ENCODE measurements at regions not wholly inside any gene's neighbourhood (a gene's known extent, or its start where the extent isn't known, plus 50 kb on each side); places are given as distances from the start of the nearest gene placed in this dataset.

DNA sequence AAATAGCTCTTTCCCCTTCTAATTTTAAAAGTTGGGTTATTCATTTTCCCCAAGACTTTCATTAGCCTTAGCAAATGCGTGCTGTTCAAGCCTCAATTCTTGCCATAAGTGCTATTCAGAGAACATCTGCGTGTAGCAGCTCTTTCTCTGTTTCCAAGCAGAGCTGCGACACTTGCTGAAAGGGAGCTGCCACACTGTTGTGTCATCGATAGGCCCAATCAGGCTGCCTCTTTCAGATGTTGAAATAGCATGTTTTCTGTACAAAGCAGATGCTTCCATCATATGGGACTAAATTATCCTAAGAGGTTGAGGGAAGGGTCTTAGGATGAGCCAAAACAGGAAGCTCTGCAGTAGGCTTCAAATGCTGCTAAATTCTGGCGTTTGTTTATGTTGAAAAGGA, 220.9 kb upstream of the CDC14C start:
- no peaks in the 10 kb centered on the region for H3K36me3 Mint-ChIP-seq
- TF ChIP-seq, protein P1, sequence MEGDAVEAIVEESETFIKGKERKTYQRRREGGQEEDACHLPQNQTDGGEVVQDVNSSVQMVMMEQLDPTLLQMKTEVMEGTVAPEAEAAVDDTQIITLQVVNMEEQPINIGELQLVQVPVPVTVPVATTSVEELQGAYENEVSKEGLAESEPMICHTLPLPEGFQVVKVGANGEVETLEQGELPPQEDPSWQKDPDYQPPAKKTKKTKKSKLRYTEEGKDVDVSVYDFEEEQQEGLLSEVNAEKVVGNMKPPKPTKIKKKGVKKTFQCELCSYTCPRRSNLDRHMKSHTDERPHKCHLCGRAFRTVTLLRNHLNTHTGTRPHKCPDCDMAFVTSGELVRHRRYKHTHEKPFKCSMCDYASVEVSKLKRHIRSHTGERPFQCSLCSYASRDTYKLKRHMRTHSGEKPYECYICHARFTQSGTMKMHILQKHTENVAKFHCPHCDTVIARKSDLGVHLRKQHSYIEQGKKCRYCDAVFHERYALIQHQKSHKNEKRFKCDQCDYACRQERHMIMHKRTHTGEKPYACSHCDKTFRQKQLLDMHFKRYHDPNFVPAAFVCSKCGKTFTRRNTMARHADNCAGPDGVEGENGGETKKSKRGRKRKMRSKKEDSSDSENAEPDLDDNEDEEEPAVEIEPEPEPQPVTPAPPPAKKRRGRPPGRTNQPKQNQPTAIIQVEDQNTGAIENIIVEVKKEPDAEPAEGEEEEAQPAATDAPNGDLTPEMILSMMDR (conservative IDR thresholded peaks at IDR 0.05), result no peak
- H3K4me3 Mint-ChIP-seq, result no peak overlapping the region
- H3K9me3 Mint-ChIP-seq, result no peaks in the 10 kb centered on the region
- H3K27me3 Mint-ChIP-seq, result no peaks in the 10 kb centered on the region
- no peak for DNase-seq (ENCODE audit: extremely low spot score, unreplicated experiment)
- no peak overlapping the region for H3K27ac Mint-ChIP-seq
- peaks cover 6% of the 10 kb centered on the region for H3K4me1 Mint-ChIP-seq (ENCODE audit: unreplicated experiment)

- H3K4me3 Mint-ChIP-seq, result no peak overlapping the region
- no peaks in the 10 kb centered on the region for H3K9me3 Mint-ChIP-seq
- TF ChIP-seq, protein P1 (conservative IDR thresholded peaks at IDR 0.05), result no peak
- no peaks in the 10 kb centered on the region for H3K27me3 Mint-ChIP-seq
- no peaks in the 10 kb centered on the region for H3K4me1 Mint-ChIP-seq (ENCODE audit: unreplicated experiment)
- no peak overlapping the region for H3K27ac Mint-ChIP-seq
- no peaks in the 10 kb centered on the region for H3K36me3 Mint-ChIP-seq
- DNase-seq (ENCODE audit: extremely low spot score, unreplicated experiment), result no peak
Measured at GRCh38 chr7:48708122-48708521, 216.2 kb upstream of the CDC14C start.

GRCh38 chr7:48708635-48709034, 215.7 kb upstream of the CDC14C start:
- no peak overlapping the region for H3K27ac Mint-ChIP-seq
- no peaks in the 10 kb centered on the region for H3K27me3 Mint-ChIP-seq
- no peaks in the 10 kb centered on the region for H3K9me3 Mint-ChIP-seq
- no peaks in the 10 kb centered on the region for H3K36me3 Mint-ChIP-seq
- TF ChIP-seq, protein P1 (conservative IDR thresholded peaks at IDR 0.05), result no peak
- H3K4me1 Mint-ChIP-seq (ENCODE audit: unreplicated experiment), result no peaks in the 10 kb centered on the region
- no peak for DNase-seq (ENCODE audit: extremely low spot score, unreplicated experiment)
- H3K4me3 Mint-ChIP-seq, result no peak overlapping the region

DNA sequence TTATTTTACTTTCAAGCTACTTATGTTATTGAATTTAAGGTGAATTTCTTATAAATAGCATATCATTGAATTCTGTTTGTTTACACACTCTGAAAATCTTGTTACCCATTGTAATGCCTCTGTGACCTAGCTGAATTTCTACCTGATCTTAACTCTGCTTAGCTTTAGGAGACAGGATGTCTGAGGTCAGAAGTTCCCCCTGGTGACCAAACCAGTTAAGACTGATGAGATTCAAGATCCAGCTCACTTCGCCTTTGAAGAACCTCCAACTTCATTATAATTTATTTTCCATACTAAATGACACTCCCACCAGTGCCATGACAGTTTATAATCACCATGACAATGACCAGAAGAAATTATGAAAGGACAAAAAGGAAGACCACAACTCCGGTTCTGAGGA, 213.4 kb upstream of the CDC14C start:
- Mint-ChIP-seq H3K36me3 (no peaks in the 10 kb centered on the region), H3K9me3 (no peaks in the 10 kb centered on the region), H3K27me3 (no peaks in the 10 kb centered on the region), H3K4me3 (no peak overlapping the region), H3K27ac (no peak overlapping the region), H3K4me1 (ENCODE audit: unreplicated experiment) (no peaks in the 10 kb centered on the region)
- TF ChIP-seq, protein P1 (conservative IDR thresholded peaks at IDR 0.05), result no peak
- DNase-seq (ENCODE audit: extremely low spot score, unreplicated experiment), result no peak

DNA sequence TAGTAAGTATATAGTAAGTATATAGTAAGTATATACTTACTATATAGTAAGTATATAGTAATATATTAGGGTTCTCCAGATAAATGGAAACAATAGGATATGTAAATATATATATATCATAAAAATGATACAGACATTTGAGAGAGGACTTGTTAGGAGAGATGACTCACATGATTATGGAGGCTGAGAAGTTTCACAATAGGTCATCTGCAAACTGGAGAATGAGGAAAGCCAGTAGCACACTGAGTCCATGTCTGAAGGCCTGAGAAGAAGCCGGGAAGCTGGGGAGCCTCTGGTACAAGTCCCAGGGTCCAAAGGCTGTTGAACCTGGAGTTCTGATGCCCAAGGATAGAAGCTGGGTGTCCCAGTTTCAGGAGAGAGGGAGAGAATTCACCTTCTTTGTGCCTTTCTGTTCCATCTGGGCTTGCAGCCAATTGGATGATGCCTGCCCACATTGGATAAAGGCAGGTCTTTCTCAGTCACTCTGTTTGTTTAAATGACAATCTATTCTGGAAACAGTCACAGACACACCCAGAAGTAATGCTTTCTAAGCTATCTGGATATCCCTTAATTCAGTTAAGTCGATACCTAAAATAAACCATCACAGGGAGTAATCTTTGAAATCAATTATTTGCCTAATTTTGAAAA, 205.5 kb upstream of the CDC14C start:
- no peak for DNase-seq (ENCODE audit: extremely low spot score, unreplicated experiment)
- Mint-ChIP-seq H3K27me3 (no peaks in the 10 kb centered on the region), H3K4me1 (ENCODE audit: unreplicated experiment) (no peaks in the 10 kb centered on the region), H3K9me3 (no peaks in the 10 kb centered on the region), H3K27ac (no peak overlapping the region), H3K4me3 (no peak overlapping the region), H3K36me3 (no peaks in the 10 kb centered on the region)
- TF ChIP-seq, protein P1 (conservative IDR thresholded peaks at IDR 0.05), result no peak

DNA sequence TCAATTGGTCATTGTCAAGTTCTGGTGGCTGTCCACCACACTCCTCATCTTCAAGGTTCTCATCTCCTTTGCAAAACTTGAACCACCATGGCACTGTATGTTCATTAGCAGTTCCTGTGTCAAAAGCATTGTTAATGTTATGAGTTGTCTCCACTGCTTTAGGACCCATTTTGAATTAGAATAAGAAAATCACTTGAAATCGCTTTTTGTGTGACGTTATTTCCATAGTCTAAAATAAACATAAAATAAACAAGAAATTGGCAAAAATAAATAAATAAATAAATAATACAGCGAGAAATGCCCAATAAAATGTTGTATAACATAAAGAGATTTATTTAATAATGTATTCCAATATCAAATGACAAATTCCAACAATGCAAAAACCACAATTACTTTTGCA, 195.5 kb upstream of the CDC14C start:
- H3K4me1 Mint-ChIP-seq (ENCODE audit: unreplicated experiment), result no peaks in the 10 kb centered on the region
- H3K27ac Mint-ChIP-seq, result no peak overlapping the region
- DNase-seq (ENCODE audit: extremely low spot score, unreplicated experiment), result no peak
- TF ChIP-seq, protein P1 (conservative IDR thresholded peaks at IDR 0.05), result no peak
- no peak overlapping the region for H3K4me3 Mint-ChIP-seq
- no peaks in the 10 kb centered on the region for H3K36me3 Mint-ChIP-seq
- H3K27me3 Mint-ChIP-seq, result no peaks in the 10 kb centered on the region
- peaks cover 4% of the 10 kb centered on the region for H3K9me3 Mint-ChIP-seq
